ENCODE measurements at regions not wholly inside any gene's neighbourhood (a gene's known extent, or its start where the extent isn't known, plus 50 kb on each side); places are given as distances from the start of the nearest gene placed in this dataset.

- intact Hi-C loops (cut with DNase I; ENCODE audit: low total_unique reads) = no loop called here
- no peak for DNase-seq
- Histone ChIP-seq H3K9me3 (no peaks in the 10 kb centered on the region), H3K4me1 (peaks cover 4% of the 10 kb centered on the region), H3K27ac (no peak overlapping the region), H3K4me3 (no peak overlapping the region), H3K36me3 (ENCODE audit: low read depth, missing control alignments) (no peaks in the 10 kb centered on the region), H3K27me3 (no peaks in the 10 kb centered on the region)
- WGBS, 2 donors = 86 to 91% methylated on average over 2 of the region's 2 CpGs
- TF ChIP-seq, protein P1, sequence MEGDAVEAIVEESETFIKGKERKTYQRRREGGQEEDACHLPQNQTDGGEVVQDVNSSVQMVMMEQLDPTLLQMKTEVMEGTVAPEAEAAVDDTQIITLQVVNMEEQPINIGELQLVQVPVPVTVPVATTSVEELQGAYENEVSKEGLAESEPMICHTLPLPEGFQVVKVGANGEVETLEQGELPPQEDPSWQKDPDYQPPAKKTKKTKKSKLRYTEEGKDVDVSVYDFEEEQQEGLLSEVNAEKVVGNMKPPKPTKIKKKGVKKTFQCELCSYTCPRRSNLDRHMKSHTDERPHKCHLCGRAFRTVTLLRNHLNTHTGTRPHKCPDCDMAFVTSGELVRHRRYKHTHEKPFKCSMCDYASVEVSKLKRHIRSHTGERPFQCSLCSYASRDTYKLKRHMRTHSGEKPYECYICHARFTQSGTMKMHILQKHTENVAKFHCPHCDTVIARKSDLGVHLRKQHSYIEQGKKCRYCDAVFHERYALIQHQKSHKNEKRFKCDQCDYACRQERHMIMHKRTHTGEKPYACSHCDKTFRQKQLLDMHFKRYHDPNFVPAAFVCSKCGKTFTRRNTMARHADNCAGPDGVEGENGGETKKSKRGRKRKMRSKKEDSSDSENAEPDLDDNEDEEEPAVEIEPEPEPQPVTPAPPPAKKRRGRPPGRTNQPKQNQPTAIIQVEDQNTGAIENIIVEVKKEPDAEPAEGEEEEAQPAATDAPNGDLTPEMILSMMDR (IDR thresholded peaks at IDR 0.05) = no peak
- TF ChIP-seq POLR2A (IDR thresholded peaks at IDR 0.05) = no peak
Observed at GRCh38 chr10:21298701-21299100, 226.8 kb downstream of the SKIDA1 start.

DNA sequence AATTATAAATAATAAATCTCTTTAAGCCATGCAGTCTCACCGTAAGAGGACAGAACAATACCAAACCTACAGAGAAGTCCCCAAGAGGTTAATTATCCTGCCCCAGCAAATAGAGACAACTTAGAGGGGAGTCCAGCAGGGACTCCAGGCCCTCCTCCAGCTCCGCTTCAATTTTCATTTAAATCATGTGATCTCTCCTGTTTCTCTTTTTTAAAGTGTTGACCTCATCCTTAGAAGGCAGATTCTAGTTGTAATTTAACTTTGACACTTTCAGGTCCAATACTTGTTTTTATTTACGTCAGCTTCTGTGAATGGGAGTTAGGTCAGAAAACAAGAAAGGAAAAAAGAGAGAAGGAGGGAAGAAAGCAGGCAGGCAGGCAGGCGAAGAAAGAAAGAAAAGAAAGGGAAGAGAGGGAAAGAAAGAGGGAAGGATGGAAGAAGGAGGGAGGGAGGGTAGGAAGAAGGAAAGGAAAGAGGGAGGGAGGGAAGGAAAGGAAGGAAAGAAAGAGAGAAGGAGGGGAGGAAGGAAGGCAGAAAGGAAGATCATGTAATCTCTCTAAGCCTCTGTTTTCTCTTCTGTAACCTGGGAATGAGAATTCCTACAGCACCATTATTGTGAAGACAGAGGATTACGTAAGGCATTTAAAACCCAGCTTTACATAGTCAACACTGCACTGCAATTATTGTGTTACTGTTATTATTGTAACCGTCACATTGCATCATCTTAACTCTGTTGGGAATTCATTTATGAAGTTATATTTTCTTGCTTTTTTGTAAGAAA lies 227.7 kb downstream of the SKIDA1 start:
- Histone ChIP-seq H3K9me3 (no peaks in the 10 kb centered on the region), H3K4me1 (peaks cover 5% of the 10 kb centered on the region), H3K27ac (no peak overlapping the region), H3K4me3 (no peak overlapping the region), H3K36me3 (ENCODE audit: low read depth, missing control alignments) (no peaks in the 10 kb centered on the region), H3K27me3 (no peaks in the 10 kb centered on the region)
- WGBS, 2 donors = 79% methylated on average over 6 of the region's 6 CpGs
- intact Hi-C loops (cut with DNase I; ENCODE audit: low total_unique reads) = no loop called here
- DNase-seq = no peak
- TF ChIP-seq, protein P1 (IDR thresholded peaks at IDR 0.05) = no peak
- no peak for TF ChIP-seq POLR2A (IDR thresholded peaks at IDR 0.05)

DNA sequence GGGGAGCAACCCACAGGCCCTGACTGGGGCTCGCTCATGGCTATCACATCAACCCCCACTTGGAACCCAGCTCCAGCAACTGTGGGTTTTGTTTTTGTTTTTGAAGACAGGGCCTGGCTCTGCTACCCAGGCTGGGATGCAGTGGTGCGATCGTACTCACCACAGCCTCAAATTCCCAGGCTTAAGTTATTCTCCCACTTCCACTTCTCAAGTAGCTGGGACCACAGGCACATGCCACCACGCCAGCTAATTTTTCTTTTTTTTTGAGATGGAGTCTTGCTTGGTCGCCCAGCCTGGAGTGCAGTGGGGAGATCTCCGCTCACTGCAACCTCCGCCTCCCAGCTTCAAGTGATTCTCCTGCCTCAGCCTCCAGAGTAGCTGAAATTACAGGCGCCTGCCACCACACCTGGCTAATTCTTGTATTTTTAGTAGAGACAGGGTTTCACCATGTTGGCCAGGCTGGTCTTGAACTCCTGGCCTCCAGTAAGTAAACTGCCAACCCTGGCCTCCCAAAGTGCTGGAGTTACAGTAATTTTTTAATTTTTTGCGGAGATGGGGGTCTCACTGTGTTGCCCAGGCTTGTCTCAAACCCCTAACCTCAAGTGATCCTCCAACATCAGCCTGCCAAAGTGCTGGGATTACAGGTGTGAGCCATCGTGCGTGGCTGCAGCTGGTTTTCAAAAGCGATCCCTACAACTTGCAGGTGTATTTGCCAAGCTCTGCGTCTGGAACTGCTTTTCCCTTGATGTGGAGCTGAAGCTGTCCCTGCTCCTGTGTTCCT lies 228.7 kb downstream of the SKIDA1 start:
- 96 to 99% methylated on average over 13 of the region's 13 CpGs for WGBS, 2 donors
- no peaks in the 10 kb centered on the region for H3K27me3 ChIP-seq
- intact Hi-C loops (cut with DNase I; ENCODE audit: low total_unique reads) = no loop called here
- no peak for DNase-seq
- no peak overlapping the region for H3K27ac ChIP-seq
- no peak overlapping the region for H3K4me3 ChIP-seq
- H3K9me3 ChIP-seq = no peaks in the 10 kb centered on the region
- no peak for TF ChIP-seq POLR2A (IDR thresholded peaks at IDR 0.05)
- TF ChIP-seq, protein P1 (IDR thresholded peaks at IDR 0.05) = no peak
- H3K4me1 ChIP-seq = peaks cover 11% of the 10 kb centered on the region
- no peaks in the 10 kb centered on the region for H3K36me3 ChIP-seq (ENCODE audit: low read depth, missing control alignments)

- H3K36me3 ChIP-seq (ENCODE audit: low read depth, missing control alignments) = no peaks in the 10 kb centered on the region
- no peak overlapping the region for H3K4me3 ChIP-seq
- H3K27ac ChIP-seq = peak overlapping the region in 1 of 2 donors; percentile 74
- no peak for TF ChIP-seq POLR2A (IDR thresholded peaks at IDR 0.05)
- TF ChIP-seq, protein P1 (IDR thresholded peaks at IDR 0.05) = no peak
- DNase-seq = no peak
- H3K4me1 ChIP-seq = peaks cover 20% of the 10 kb centered on the region
- no peaks in the 10 kb centered on the region for H3K27me3 ChIP-seq
- 47 to 57% methylated on average over 9 of the region's 9 CpGs for WGBS, 2 donors
- intact Hi-C loops (cut with DNase I; ENCODE audit: low total_unique reads) = no loop called here
- H3K9me3 ChIP-seq = no peaks in the 10 kb centered on the region
Observed at GRCh38 chr10:21293518-21294356, 231.7 kb downstream of the SKIDA1 start.
